H4 (cell line): ENCODE measurements at regions not wholly inside any gene's neighbourhood (a gene's known extent, or its start where the extent isn't known, plus 50 kb on each side); places are given as distances from the start of the nearest gene placed in this dataset.
"Not testable (repeated sequence)": the region's sequence is repeated elsewhere in the genome, so short reads cannot be mapped to it uniquely, and the experiment has no call there.

Experiments
- DNase-seq: peaks from one replicate; pipeline ENCODE4 v3.0.0-alpha.2; 2015; ENCODE audit warnings: low spot score

GRCh38 chr18:10247021-10247741 lies 207.3 kb upstream of the APCDD1 start:
- DNase-seq: no peak

DNA sequence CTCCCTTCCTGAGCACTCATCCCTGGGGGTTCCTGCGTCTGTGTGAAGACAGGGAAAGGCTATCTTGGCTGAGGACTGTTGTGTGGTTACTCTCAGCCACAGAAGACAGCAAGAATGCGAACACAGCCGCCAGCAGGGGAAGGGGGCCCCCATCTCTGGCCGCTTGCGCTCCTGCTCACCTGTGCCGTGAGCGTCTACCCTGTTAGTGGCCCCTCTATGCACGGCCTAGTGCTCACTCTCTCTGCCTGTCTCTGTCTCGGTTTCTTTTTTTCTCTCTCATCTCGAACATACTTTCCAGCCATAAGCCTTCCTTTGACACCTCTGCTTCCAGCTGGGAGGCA lies 206.7 kb upstream of the APCDD1 start:
- DNase-seq: no peak

DNA sequence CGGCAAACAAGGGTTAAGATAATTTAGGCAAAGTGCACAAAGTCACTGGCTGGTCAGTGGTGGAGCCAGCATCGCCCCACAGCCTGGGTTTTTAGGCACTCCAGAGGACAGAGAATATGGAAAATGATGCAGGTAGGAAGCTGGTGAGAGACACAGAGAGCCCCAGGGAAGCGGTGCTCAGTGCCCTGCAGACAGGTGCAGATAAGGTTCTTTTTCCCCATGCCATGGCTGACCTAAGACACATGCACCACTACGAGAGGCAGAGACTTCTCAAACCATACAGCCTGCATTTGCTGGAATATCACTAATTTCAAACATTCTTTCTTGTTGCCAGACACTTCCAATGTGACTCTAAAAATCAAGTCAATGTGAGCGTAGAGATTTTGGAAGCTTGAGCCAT lies 205.7 kb upstream of the APCDD1 start:
- no peak for DNase-seq

DNA sequence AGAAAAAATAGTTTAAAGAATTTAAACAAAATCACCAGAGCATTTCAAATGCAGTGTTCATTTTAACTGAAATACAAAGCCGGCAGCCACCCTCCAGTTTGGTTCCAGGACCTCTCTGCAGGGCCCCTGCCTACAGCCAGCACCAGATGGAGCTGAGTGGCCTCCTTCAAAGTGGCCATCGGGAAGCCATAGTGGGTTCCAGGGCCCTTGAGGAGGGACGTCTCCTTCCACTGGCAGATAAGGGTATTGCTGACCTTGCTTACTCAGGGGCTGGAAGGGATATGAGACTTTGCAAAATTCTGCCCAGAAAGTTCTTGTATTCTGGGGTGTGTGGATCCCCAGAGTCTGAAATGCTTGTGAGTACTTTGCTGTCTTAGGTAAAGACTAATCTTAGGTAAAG lies 205.2 kb upstream of the APCDD1 start:
- no peak for DNase-seq

DNA sequence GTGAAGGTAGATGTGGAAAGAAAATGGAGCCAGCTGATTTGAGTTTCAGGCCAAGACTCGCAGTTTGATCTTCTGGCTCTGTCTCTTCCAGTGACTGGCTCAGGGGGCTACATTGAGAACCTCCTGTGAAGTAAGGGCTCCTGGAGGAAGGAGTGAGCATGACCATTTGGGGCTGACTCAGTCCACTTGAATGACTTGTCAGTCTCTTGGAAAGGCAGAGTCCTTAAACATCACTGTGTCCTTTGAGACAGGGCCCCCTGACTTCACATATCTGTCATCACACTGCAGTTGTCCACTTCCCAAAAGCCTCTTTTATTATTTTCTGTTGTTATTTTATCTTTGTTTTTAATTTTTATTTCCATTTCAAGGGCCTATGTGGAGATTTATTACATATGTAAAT lies 204.6 kb upstream of the APCDD1 start:
- DNase-seq: no peak

GRCh38 chr18:10252494-10252893 lies 201.9 kb upstream of the APCDD1 start:
- DNase-seq: no peak

DNA sequence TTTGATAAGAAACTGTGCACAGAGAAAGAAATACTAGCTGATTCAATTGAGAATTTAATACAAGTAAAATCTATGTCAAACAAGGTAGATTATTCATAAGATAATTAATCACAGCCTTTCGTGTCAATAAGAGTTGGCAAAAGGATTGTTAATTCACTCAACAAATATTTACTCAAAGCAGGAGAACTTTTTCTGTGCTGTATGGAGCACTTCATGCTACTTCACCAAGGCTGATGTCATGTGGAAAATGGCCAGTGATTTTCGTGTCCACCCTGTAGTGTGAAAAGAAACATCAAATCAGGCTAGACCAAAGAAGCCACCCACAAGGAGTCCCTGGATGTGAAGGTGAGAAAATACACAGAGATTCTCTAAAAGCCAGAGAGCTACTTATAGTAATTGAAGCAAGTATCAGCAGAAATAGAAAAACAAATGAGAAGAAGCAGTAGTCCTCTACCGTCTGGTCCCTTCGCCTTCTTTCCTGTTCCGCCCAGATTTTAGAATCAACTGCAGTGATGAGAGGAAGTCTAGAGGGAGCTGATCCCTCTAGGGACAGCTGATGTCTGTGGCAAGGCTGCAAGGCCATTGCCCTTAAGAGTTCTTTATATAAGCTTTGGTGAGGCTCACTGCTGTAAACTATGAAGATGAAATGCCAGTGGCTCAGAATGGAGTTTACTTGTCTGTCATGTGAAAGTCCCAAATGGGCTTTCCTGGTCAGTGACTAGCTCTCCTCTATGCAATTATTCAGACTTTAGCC lies 201.3 kb upstream of the APCDD1 start:
- DNase-seq: no peak

- not testable (repeated sequence) for DNase-seq
Observed at GRCh38 chr18:10256276-10256675, 198.2 kb upstream of the APCDD1 start.

GRCh38 chr18:10258836-10259474 lies 195.5 kb upstream of the APCDD1 start:
- DNase-seq: no peak

- no peak for DNase-seq
Observed at GRCh38 chr18:10259901-10260300, 194.5 kb upstream of the APCDD1 start.

- DNase-seq: no peak
Observed at GRCh38 chr18:10261344-10262276, 192.8 kb upstream of the APCDD1 start.

DNA sequence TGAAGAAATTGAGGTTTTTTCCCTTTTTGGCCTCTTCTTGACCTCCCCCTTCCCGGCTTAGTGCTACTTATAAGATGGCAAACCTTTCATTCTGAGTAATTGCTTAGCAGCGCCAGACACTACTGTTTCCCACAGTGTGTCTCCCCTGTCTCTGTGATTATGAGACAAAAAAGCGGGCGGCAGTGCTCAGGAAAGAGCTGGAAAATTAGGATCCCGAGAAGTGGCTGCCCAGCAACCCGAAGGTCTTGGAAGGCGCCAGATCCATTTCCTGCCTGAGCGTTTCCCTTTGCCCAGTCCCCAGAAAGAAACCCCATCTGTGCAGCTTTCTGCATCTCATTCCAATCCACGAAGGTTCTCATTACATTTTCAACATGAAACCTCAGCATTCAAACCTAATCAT lies 191.9 kb upstream of the APCDD1 start:
- DNase-seq: no peak

GRCh38 chr18:10264260-10264659 lies 190.2 kb upstream of the APCDD1 start:
- no peak for DNase-seq

DNA sequence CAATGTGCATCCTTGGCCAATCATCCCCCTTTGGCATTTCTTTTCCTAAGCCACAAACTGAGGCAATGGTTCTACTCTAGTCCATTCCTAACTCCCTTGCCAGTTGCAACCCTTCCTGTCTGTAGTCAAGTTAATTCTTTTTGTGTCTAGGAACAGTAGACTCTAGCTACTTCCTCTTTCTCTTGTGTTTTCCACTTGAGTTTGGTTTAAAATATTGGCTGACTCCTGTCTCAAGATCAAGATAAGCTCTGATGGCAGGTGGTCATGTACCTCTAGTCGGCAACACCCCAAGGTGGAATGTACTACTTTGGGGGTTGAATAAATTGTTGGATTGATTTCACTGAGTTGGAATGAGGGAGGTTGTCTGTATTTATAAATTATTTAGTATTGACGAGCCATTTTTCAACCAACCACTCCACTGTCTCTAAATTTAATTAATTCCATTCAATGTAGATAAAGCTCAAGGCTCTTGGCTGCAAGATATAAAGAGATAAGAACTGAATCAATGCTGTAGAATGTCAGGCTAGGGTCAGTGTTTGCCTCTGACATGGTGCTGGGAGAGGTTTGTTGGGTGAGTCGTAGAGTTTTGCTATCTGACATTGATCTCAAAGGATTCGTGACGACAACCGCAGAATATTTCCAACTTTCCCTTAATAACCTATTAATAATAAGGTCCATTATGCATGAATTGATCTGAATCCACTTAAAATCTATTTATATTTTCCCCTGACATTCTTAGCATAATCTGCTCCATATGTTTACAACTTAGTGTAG lies 188.7 kb upstream of the APCDD1 start:
- DNase-seq: no peak

GRCh38 chr18:10266334-10266590 lies 188.2 kb upstream of the APCDD1 start:
- no peak for DNase-seq

- no peak for DNase-seq
Observed at GRCh38 chr18:10269261-10269660, 185.2 kb upstream of the APCDD1 start.

GRCh38 chr18:10270151-10270571 lies 184.3 kb upstream of the APCDD1 start:
- DNase-seq: no peak

GRCh38 chr18:10271481-10271880 lies 183.0 kb upstream of the APCDD1 start:
- DNase-seq: no peak

DNA sequence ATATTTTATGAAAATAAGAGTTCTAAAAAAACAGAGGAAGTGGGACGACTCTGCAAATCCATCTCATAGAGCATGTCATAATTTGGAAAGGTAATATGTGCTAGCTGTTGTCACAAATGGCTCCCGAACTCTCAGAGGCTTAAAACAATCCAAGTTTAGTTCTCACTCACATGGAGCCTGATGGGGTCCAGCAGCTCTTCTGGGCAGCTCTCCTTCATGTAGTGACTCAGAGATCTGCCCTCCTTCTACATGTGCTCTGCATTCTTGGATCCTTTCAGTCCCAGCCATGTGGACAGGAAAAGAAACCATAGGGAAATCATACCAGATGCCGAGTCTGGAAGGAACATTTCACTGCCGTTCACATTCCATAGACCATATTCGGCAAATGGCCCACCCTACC lies 180.1 kb upstream of the APCDD1 start:
- no peak for DNase-seq

GRCh38 chr18:10275486-10275885 lies 178.9 kb upstream of the APCDD1 start:
- no peak for DNase-seq

DNA sequence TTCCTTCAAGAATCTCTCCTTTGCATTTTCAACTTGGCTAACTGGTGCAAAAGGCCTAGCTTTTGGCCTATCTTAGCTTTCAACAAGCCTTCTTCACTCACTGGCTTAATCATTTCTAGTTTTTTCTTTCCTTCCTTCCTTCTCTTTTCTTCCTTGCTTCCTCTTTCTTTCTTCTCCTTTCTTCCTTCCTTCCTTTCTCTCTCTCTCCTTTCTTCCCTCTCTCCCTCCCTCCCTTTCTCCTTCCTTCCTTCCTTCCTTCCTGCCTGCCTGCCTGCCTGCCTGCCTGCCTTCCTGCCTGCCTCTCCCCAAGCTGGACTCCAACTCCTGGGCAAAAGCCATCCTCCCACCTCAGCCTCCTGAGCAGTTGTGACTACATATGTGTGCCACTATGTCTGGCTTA lies 176.2 kb upstream of the APCDD1 start:
- DNase-seq: no peak

- DNase-seq: no peak
Observed at GRCh38 chr18:10279471-10279870, 175.0 kb upstream of the APCDD1 start.
